GM23338 (cell line): ENCODE measurements at regions not wholly inside any gene's neighbourhood (a gene's known extent, or its start where the extent isn't known, plus 50 kb on each side); places are given as distances from the start of the nearest gene placed in this dataset.

Experiments used
- ATAC-seq: fragments of 200-7000 bp; cut with Tn5 transposase; 3 replicates; pipeline ENCODE4 v1.9.1; 2020
- DNase-seq: peaks from one replicate; pipeline ENCODE4 v3.0.0-alpha.2; 2015; ENCODE audit warnings: low spot score
- H2AFZ ChIP-seq: fragments of 200-600 bp; sonication (generic); 2 replicates; pipeline ENCODE4 v1.8.0; 2016; ENCODE audit warnings: antibody characterized with exemption, mild to moderate bottlenecking, moderate library complexity
- H3F3A ChIP-seq: fragments of 200-600 bp; sonication (generic); replicated peaks from 2 replicates; pipeline ENCODE4 v1.8.0; 2017; ENCODE audit warnings: antibody characterized with exemption, mixed run types, low read depth
- H3K27ac ChIP-seq: fragments of 200-600 bp; sonication (generic); 2 replicates; pipeline ENCODE4 v1.6.1; 2016; ENCODE audit warnings: low read depth
- H3K27me3 ChIP-seq: fragments of 200-600 bp; sonication (generic); 2 replicates; pipeline ENCODE4 v1.8.0; 2016; ENCODE audit warnings: mild to moderate bottlenecking, mixed run types, moderate library complexity; ENCODE audit not compliant: insufficient read depth
- H3K36me3 ChIP-seq: fragments of 200-600 bp; sonication (generic); 2 replicates; pipeline ENCODE4 v1.8.0; 2016; ENCODE audit warnings: mild to moderate bottlenecking; ENCODE audit not compliant: insufficient read depth
- H3K4me1 ChIP-seq: fragments of 200-600 bp; sonication (generic); 2 replicates; pipeline ENCODE4 v1.8.0; 2016; ENCODE audit warnings: mild to moderate bottlenecking, moderate library complexity; ENCODE audit not compliant: insufficient read depth
- H3K4me2 ChIP-seq: fragments of 200-600 bp; sonication (generic); 2 replicates; pipeline ENCODE4 v1.7.1; 2017; ENCODE audit warnings: mixed run types
- H3K4me3 ChIP-seq: fragments of 200-600 bp; sonication (generic); 2 replicates; pipeline ENCODE4 v1.6.1; 2016; ENCODE audit warnings: mixed run types
- H3K79me2 ChIP-seq: fragments of 200-600 bp; sonication (generic); replicated peaks from 2 replicates; pipeline ENCODE4 v1.8.0; 2017; ENCODE audit warnings: mild to moderate bottlenecking; ENCODE audit not compliant: insufficient read depth
- H3K9me2 ChIP-seq: fragments of 200-600 bp; sonication (generic); 2 replicates; pipeline ENCODE4 v1.8.0; 2017; ENCODE audit not compliant: insufficient read depth
- H4K20me1 ChIP-seq: fragments of 200-600 bp; sonication (generic); replicated peaks from 2 replicates; pipeline ENCODE4 v1.8.0; 2017; ENCODE audit warnings: mild to moderate bottlenecking; ENCODE audit not compliant: insufficient read depth
- H3K27ac Mint-ChIP-seq: 2 replicates; pipeline ENCODE4 v1.8.0; 2020; ENCODE audit warnings: inconsistent platforms, mild to moderate bottlenecking, moderate library complexity, mixed read lengths
- H3K27me3 Mint-ChIP-seq: 3 replicates; pipeline ENCODE4 v1.8.0; 2022; ENCODE audit warnings: low read depth, mild to moderate bottlenecking, moderate library complexity, mixed read lengths, inconsistent platforms; ENCODE audit not compliant: insufficient read depth, poor library complexity
- H3K36me3 Mint-ChIP-seq: 3 replicates; pipeline ENCODE4 v1.8.0; 2021; ENCODE audit warnings: low read depth, mild to moderate bottlenecking, inconsistent platforms, moderate library complexity, mixed read lengths
- H3K4me1 Mint-ChIP-seq: 3 replicates; pipeline ENCODE4 v1.8.0; 2020; ENCODE audit warnings: mild to moderate bottlenecking, inconsistent platforms, mixed read lengths
- H3K4me3 Mint-ChIP-seq: 3 replicates; pipeline ENCODE4 v1.8.0; 2021; ENCODE audit warnings: moderate library complexity, mild to moderate bottlenecking, inconsistent platforms, mixed read lengths
- H3K9me3 Mint-ChIP-seq: 3 replicates; pipeline ENCODE4 v1.8.0; 2020; ENCODE audit warnings: moderate library complexity, mild to moderate bottlenecking, inconsistent platforms, mixed read lengths
- CREB1 ChIP-seq: fragments of 250-450 bp; sonication (Bioruptor Pico); IDR thresholded peaks from 2 replicates; pipeline ENCODE4 v1.5.0; 2020; ENCODE audit warnings: low read depth, mild to moderate bottlenecking, moderate library complexity
- EZH2 ChIP-seq: fragments of 200-600 bp; sonication (generic); IDR thresholded peaks from one replicate; pipeline ENCODE4 v1.8.0; 2017; ENCODE audit warnings: antibody characterized with exemption, mild to moderate bottlenecking, low read depth; ENCODE audit not compliant: unreplicated experiment
- EZH2phosphoT487 ChIP-seq: fragments of 200-600 bp; sonication (generic); IDR thresholded peaks from one replicate; pipeline ENCODE4 v1.8.1; 2018; ENCODE audit warnings: antibody characterized with exemption; ENCODE audit not compliant: unreplicated experiment
- JUNB ChIP-seq: IDR thresholded peaks from one replicate; pipeline ENCODE4 v1.6.1; 2016; ENCODE audit warnings: antibody characterized with exemption; ENCODE audit not compliant: unreplicated experiment
- NANOG ChIP-seq: IDR thresholded peaks from 2 replicates; pipeline ENCODE4 v1.6.1; 2016; ENCODE audit warnings: antibody characterized with exemption, borderline replicate concordance
- POLR2AphosphoS5 ChIP-seq: IDR thresholded peaks from 2 replicates; pipeline ENCODE4 v1.6.1; 2016; ENCODE audit warnings: antibody characterized with exemption, low read depth
- REST ChIP-seq: IDR thresholded peaks from one replicate; pipeline ENCODE4 v1.6.1; 2018; ENCODE audit warnings: antibody characterized with exemption; ENCODE audit not compliant: unreplicated experiment
- STAT1 ChIP-seq: IDR thresholded peaks from one replicate; pipeline ENCODE4 v1.6.1; 2016; ENCODE audit warnings: antibody characterized with exemption; ENCODE audit not compliant: unreplicated experiment
- ZNF114 ChIP-seq: fragments of 250-450 bp; sonication (Bioruptor Pico); IDR thresholded peaks from 2 replicates; pipeline ENCODE4 v1.5.0; 2020; ENCODE audit warnings: mild to moderate bottlenecking, moderate library complexity
- ZNF331 ChIP-seq: fragments of 250-450 bp; sonication (Bioruptor Pico); IDR thresholded peaks from 2 replicates; pipeline ENCODE4 v1.5.0; 2020; ENCODE audit warnings: low read depth, mild to moderate bottlenecking, moderate library complexity
- ZNF462 ChIP-seq: fragments of 250-450 bp; sonication (Bioruptor Pico); IDR thresholded peaks from 2 replicates; pipeline ENCODE4 v1.5.0; 2020; ENCODE audit warnings: mild to moderate bottlenecking, moderate library complexity

- TF ChIP-seq STAT1: no peak
- TF ChIP-seq ZNF331 (CRISPR knock-in tag): no peak
- no peak for TF ChIP-seq REST
- no peak for TF ChIP-seq ZNF114 (CRISPR knock-in tag)
- no peak for TF ChIP-seq CREB1 (CRISPR knock-in tag)
- TF ChIP-seq EZH2: no peak
- no peak for TF ChIP-seq EZH2phosphoT487
Observed at GRCh38 chr3:81217101-81217500, 544.3 kb downstream of the GBE1 start (continued).

GRCh38 chr3:81216192-81216591, 545.3 kb downstream of the GBE1 start:
- H3K27ac ChIP-seq: no peak overlapping the region
- no peaks in the 10 kb centered on the region for H3K27me3 ChIP-seq
- H2AFZ ChIP-seq: no peak overlapping the region
- H3K4me2 ChIP-seq: no peak overlapping the region
- H3K9me3 Mint-ChIP-seq: no peaks in the 10 kb centered on the region
- no peaks in the 10 kb centered on the region for H3K27me3 Mint-ChIP-seq
- no peak overlapping the region for H3K4me3 Mint-ChIP-seq
- H3K4me1 Mint-ChIP-seq: no peaks in the 10 kb centered on the region
- H3K4me1 ChIP-seq: no peaks in the 10 kb centered on the region
- H3K36me3 Mint-ChIP-seq: no peaks in the 10 kb centered on the region
- DNase-seq: no peak
- no peak overlapping the region for H3K27ac Mint-ChIP-seq
- H3K36me3 ChIP-seq: no peaks in the 10 kb centered on the region
- no peaks in the 10 kb centered on the region for H3K79me2 ChIP-seq
- no peak for ATAC-seq
- H3F3A ChIP-seq: no peaks in the 10 kb centered on the region
- H3K4me3 ChIP-seq: no peak overlapping the region
- H4K20me1 ChIP-seq: no peaks in the 10 kb centered on the region
- H3K9me2 ChIP-seq: no peaks in the 10 kb centered on the region
- TF ChIP-seq NANOG: no peak
- no peak for TF ChIP-seq JUNB
- TF ChIP-seq POLR2AphosphoS5: no peak
- TF ChIP-seq EZH2phosphoT487: no peak
- no peak for TF ChIP-seq ZNF331 (CRISPR knock-in tag)
- TF ChIP-seq REST: no peak
- TF ChIP-seq CREB1 (CRISPR knock-in tag): no peak
- TF ChIP-seq STAT1: no peak
- TF ChIP-seq EZH2: no peak
- TF ChIP-seq ZNF462: no peak
